Activated T-cell treated with anti-CD3 and anti-CD28 coated beads for 24 hours (primary cell): ENCODE measurements at regions not wholly inside any gene's neighbourhood (a gene's known extent, or its start where the extent isn't known, plus 50 kb on each side); places are given as distances from the start of the nearest gene placed in this dataset.

ENCODE experiments used
- DNase-seq: peaks from one replicate; pipeline ENCODE4 v3.0.0-alpha.2; 2020; ENCODE audit warnings: low read depth

DNA sequence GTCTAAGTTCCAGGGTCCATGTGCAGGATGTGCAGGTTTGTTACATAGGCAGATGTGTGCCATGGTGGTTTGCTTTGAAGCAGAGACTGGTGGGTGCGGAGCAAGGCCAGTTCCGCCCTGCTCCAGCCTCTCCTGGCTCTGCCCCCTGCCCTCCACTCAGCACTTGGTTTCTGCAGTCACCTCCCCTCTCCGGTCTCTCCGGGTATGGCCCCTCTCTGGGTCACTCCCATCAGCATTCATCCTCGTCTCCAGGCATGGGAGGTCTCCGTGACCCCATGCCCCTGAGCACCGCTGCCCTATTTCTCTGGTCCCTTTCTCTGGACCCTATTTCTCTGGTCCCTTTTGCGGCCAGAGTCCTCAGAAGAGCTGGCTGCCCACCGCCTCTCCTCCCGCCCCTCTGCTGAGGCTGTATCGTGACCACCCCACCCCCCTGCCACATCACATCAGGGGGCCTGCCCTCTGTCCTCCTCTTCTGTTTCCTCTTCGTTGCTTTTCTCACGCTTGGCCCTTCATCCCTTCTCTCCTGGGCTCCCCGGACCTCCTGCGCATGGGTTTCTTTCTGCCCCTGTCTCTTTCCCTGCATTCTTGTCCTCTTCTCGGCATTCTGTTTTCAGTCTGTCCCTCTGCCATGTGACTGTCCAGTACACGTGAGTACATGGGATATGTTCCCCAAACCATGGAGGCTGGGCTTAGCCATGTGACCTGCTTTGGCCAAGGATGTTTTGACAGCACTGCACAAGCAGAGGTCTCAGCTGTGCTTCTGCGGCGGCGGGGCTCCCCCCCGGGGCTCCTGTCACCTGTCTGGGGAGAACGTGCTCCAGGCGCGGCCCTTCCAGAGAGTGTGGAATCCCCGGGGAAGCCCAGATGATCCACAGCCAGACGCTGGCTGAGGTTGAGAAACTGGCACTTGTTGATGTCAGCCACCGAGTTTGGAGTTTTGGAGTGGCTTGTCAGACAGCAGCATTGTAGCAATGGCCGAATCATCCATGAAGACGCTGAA, 54.4 kb upstream of the C1orf174 start:
- DNase-seq = no peak

DNA sequence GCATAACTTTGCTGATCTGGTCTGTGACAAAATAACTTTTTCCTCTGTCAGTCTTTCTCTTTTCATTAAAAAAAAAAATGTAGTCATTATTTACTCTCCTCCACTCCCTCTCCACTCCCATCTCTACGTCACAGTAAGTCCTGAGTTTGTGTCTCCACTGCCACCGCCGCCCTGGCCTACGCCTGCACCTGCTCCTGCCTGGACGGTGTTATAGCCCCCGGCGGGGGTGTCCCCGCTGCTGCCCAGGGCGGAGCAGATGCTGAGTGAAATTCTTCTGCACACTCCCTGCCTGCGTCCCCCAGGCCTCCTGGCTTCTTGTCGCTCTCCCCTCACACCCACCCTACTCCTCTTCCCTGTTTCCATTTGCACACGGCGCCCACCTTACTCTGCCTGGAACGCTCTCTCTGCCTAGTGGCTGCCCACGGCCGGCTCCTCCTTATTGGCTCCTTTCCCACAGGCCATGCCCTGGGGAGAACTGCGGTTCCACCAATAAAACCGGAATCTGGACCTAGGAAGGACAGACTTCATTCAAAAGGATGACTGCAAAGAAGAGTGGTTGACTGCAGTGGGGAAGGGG, 55.2 kb upstream of the C1orf174 start:
- DNase-seq = no peak

- DNase-seq = no peak
Measured at GRCh38 chr1:3956527-3957170, 56.6 kb upstream of the C1orf174 start.

- no peak for DNase-seq
Measured at GRCh38 chr1:3959361-3959760, 59.3 kb upstream of the C1orf174 start.

- no peak for DNase-seq
Measured at GRCh38 chr1:3963554-3963953, 63.5 kb upstream of the C1orf174 start.

- no peak for DNase-seq
Measured at GRCh38 chr1:3965693-3966092, 65.6 kb upstream of the C1orf174 start.

GRCh38 chr1:3968851-3969250, 68.8 kb upstream of the C1orf174 start:
- no peak for DNase-seq

DNA sequence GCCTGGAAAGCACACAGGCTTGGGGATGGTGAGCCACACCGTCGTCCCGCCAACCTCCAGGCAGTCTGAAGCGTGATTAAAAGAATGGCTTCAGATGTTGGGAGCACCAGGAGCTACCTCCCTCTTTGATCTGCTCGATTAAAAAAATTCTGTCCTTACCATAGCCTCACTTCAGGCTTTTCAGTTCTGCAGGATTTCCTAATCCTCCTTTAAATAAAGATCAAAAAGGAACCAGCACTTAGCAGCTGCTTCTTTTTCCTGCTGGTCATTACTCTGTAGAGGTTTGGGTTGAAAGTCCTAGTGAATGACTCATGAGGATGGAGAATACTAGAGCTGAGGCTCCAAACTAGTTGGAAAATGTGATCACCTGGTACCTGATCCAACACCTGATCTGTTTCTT, 71.9 kb upstream of the C1orf174 start:
- no peak for DNase-seq

- DNase-seq = no peak
Measured at GRCh38 chr1:3975903-3976630, 76.0 kb upstream of the C1orf174 start.

DNA sequence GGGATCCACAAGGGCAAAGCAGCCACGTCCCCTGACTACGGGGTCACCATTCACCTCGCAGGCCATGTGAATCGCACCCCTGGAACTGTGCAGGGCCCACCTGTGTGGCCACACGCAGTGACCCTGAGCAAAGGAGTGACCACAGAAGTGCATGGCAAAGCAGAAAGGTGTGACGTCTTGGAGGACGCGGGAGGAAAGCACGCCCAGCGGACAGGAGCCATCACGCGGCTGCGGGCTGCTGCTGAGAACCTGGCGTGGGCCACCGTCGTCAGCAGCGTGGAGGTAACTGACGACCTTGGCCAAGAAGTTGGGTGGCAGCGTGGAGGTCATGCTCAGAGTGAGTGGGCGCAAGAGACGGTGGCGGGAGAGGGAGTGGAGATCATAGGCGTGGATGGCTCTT, 76.7 kb upstream of the C1orf174 start:
- DNase-seq = no peak

- no peak for DNase-seq
Measured at GRCh38 chr1:3978196-3978989, 78.3 kb upstream of the C1orf174 start.

GRCh38 chr1:3978990-3979325, 78.9 kb upstream of the C1orf174 start:
- DNase-seq = no peak

GRCh38 chr1:3981261-3981660, 81.2 kb upstream of the C1orf174 start:
- DNase-seq = no peak

DNA sequence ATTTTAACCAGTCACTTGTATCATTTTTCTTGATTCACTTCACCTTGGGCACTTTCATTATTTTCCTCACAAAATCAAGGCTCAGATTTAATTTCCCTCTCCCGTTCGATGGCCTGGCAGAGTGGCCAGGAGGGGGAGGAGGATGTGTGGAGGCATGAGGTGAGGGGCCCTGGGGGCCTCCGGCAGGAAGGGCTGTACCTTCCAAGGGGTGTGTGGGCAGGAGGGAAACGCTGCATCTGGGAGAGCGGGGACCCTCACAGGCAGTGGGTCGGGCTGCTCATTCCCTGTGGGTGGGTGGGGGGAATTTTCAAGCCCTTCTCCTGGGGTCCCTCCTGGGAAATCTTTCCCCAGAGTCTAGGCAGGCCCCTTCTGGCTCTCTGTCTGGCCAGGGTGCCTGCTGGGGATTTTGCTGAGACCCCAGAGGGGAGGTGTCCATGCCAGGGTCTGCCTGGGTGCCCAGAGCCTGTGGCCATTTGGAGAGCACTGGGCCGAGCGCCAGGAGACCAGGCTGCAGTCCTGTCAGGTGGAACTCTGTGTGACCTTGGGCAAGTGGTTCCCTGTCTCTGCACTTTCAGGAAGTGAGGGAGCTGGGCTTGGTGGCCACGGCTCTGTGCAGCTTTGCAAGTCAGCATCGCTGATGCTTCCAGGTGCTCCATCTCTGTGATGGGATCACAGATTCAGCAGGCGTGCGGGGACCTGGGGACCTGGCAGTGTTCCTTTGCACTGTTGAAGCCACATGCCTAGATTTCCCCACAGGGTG, 81.9 kb upstream of the C1orf174 start:
- DNase-seq = no peak

GRCh38 chr1:3983181-3983580, 83.1 kb upstream of the C1orf174 start:
- no peak for DNase-seq

DNA sequence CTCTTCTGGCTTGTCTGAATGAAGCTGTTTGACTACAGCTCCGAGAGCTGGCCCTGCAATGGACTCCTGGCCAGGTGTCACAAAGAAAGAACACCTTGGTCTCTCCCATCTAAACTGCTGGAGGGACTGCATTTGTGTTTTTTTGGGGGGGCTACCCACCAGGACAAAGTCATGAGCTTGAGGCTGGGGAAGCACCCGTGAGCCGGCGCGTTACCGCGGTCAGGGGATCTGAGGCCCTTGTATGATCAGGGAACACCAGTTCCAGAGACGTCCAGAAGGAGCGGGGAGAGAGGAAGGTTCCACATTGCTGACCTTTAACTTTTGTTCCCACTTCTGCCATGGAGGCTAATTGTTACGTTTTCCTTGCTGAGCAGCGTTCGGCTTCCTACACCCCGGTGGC, 84.5 kb upstream of the C1orf174 start:
- no peak for DNase-seq

GRCh38 chr1:3986686-3987218, 86.7 kb upstream of the C1orf174 start:
- no peak for DNase-seq

DNA sequence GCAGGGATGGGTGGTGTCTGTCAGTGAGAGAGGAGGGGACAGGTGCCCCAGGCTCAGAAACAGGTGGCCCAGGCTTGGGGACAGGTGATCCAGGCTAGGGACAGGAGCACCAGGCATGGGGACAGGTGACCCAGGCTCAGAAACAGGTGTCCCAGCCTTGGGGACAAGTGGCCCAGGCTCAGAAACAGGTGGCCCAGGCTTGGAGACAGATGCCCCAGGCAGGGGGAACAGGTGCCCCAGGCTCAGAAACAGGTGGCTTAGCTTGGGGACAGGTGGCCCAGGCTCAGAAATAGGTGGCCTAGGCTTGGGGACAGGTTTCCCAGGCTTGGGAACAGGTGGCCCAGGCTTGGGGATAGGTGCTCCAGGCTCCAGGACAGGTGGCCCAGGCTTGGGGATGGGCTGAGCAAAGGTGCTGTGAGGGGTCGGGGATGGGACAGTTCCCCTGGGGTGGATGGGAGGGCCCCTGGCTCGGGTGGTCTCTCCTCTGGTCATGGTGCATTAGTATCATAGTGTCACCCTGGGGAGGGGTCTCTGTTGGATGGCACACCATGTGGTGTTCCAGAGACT, 87.7 kb upstream of the C1orf174 start:
- DNase-seq = no peak

DNA sequence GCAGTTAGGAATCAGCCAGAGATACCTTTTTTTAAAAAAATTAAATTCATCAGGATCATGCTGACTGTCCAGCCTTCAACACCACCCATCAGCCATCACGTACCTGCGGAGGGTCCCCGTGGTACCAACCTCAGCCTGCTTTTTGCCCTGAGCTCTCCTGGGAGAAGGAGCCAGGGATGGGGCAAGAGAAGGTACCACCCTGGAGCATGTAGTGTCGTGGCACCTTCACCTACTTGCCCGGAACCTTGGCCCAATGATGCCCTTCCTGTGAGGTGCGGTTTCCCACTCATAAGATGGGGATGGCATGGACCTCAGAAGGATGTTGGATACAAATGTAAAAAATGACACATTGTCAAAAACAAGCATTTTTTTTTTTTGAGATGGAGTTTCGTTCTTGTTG, 88.4 kb upstream of the C1orf174 start:
- no peak for DNase-seq

DNA sequence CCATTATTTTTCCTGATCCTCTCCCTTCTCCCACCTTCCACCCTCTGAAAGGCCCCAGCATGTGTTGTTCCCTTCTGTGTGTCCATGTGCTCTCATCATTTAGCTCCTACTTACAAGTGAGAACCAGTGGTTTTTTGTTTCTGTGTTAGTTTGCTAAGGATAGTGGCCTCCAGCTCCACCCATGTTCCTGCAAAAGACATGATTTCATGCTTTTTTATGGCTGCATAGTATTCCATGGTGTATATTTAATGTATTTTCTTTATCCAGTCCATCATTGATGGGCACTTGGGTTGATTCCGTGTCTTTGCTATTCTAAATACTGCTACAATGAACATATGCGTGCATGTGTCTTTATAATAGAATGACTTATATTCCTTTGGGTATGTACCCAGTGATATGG, 89.4 kb upstream of the C1orf174 start:
- DNase-seq = no peak
